GM12878 (cell line): ENCODE measurements at regions not wholly inside any gene's neighbourhood (a gene's known extent, or its start where the extent isn't known, plus 50 kb on each side); places are given as distances from the start of the nearest gene placed in this dataset.

Experiments
- ATAC-seq: fragments of 200-7000 bp; cut with Tn5 transposase; 3 replicates; pipeline ENCODE4 v1.9.1; 2020; ENCODE audit warnings: mild to moderate bottlenecking, moderate library complexity
- BruUV-seq: library from RNA; stranded (reverse); fragments of 400-500 nt; replicated peaks from 2 replicates; lab custom pipeline; 2021; lab: Mats Ljungman, UMichigan
- CTCF ChIA-PET: fragments of 300-600 bp; sonication (Branson Sonifier 250); formaldehyde crosslinking; extraction: SDS; loops from one replicate; lab custom pipeline; 2021; ENCODE audit warnings: inconsistent platforms; lab: Yijun Ruan, JAX
- POLR2A ChIA-PET: fragments of 350-600 bp; formaldehyde crosslinking; extraction: SDS; loops from one replicate; lab custom pipeline; 2021; ENCODE audit warnings: inconsistent platforms; lab: Charles Lee
- RAD21 ChIA-PET: fragments of 300-600 bp; sonication (Branson Sonifier 250); formaldehyde crosslinking; loops from one replicate; lab custom pipeline; 2023; ENCODE audit warnings: antibody characterized with exemption; ENCODE audit not compliant: unreplicated experiment; lab: Charles Lee
- SMC1A ChIA-PET: fragments of 300-600 bp; sonication (Branson Sonifier 250); formaldehyde crosslinking; loops from one replicate; lab custom pipeline; 2023; ENCODE audit not compliant: unreplicated experiment, uncharacterized antibody; lab: Charles Lee
- DNase-seq: peaks from one replicate; pipeline ENCODE4 v3.0.0-alpha.2; 2011; ENCODE audit warnings: low read depth, low spot score
- FAIRE-seq: peaks from 3 replicates; lab custom pipeline; 2011; peaks lifted over from hg19 to GRCh38; lab: Jason Lieb, UNC
- H2AFZ ChIP-seq: 2 replicates; pipeline ENCODE4 v1.6.0; 2011; ENCODE audit warnings: low read depth, low read length, control low read depth; ENCODE audit not compliant: control insufficient read depth
- H3K27ac ChIP-seq: 2 replicates; pipeline ENCODE4 v1.5.1; 2011; ENCODE audit warnings: control low read depth; ENCODE audit not compliant: control insufficient read depth, insufficient read depth
- H3K27me3 ChIP-seq, 2 experiments: replicated peaks in 1 of 2; 2 replicates each; pipeline versions ENCODE4 v1.6.0 to v1.6.1; 2011; ENCODE audit warnings: low read length in 1 of 2; ENCODE audit not compliant: control insufficient read depth in 2 of 2, insufficient read depth in 2 of 2
- H3K36me3 ChIP-seq, 2 experiments: 2 replicates each; pipeline ENCODE4 v1.5.1; 2011; ENCODE audit warnings: low read length in 1 of 2; ENCODE audit not compliant: control insufficient read depth in 2 of 2, insufficient read depth in 2 of 2
- H3K4me1 ChIP-seq: 2 replicates; pipeline ENCODE4 v1.6.1; 2011; ENCODE audit warnings: mild to moderate bottlenecking, low read length, moderate library complexity, mixed read lengths; ENCODE audit not compliant: control insufficient read depth, insufficient read depth
- H3K4me2 ChIP-seq: 2 replicates; pipeline ENCODE4 v1.6.0; 2011; ENCODE audit warnings: control low read depth; ENCODE audit not compliant: control insufficient read depth, insufficient read depth
- H3K4me3 ChIP-seq: fragments of 200-600 bp; sonication (generic); 2 replicates; pipeline ENCODE4 v1.5.1; 2016
- H3K79me2 ChIP-seq: 2 replicates; pipeline ENCODE4 v1.6.0; 2011; ENCODE audit warnings: low read length; ENCODE audit not compliant: control insufficient read depth, insufficient read depth
- H3K9ac ChIP-seq: 2 replicates; pipeline ENCODE4 v1.8.0; 2011; ENCODE audit warnings: low read length, control low read depth, mixed read lengths; ENCODE audit not compliant: control insufficient read depth, insufficient read depth
- H3K9me3 ChIP-seq: replicated peaks from 3 replicates; pipeline ENCODE4 v1.5.1; 2011; ENCODE audit warnings: mild to moderate bottlenecking, low read length; ENCODE audit not compliant: control insufficient read depth, insufficient read depth
- H4K20me1 ChIP-seq: 2 replicates; pipeline ENCODE4 v1.6.0; 2011; ENCODE audit not compliant: control insufficient read depth, insufficient read depth
- ASH2L ChIP-seq: fragments of 300-600, 200-600 bp; sonication (generic); IDR thresholded peaks from 2 replicates; pipeline ENCODE4 v1.6.1; 2017; ENCODE audit warnings: low read depth, mild to moderate bottlenecking, borderline replicate concordance
- CHD2 ChIP-seq: IDR thresholded peaks from 2 replicates; pipeline ENCODE4 v1.6.1; 2011; ENCODE audit warnings: low read depth, low read length, improper control_type of control experiment, borderline replicate concordance
- CREB1 ChIP-seq: IDR thresholded peaks from 2 replicates; pipeline ENCODE4 v1.6.1; 2012; ENCODE audit warnings: low read depth, mild to moderate bottlenecking, inconsistent platforms
- EED ChIP-seq: sonication (generic); IDR thresholded peaks from 2 replicates; pipeline ENCODE4 v1.6.1; 2016; ENCODE audit warnings: antibody characterized with exemption, low read depth
- EZH2 ChIP-seq: IDR thresholded peaks from 2 replicates; pipeline ENCODE4 v1.6.1; 2012; ENCODE audit warnings: low read depth, mild to moderate bottlenecking, control low read depth, inconsistent platforms, low read length, borderline replicate concordance; ENCODE audit not compliant: control insufficient read depth
- FOXM1 ChIP-seq: IDR thresholded peaks from 2 replicates; pipeline ENCODE4 v1.6.1; 2012; ENCODE audit warnings: low read depth, mild to moderate bottlenecking, inconsistent platforms, low read length, moderate library complexity
- HDGF ChIP-seq: fragments of 450-650 bp; IDR thresholded peaks from 2 replicates; pipeline ENCODE4 v1.6.1; 2016; ENCODE audit warnings: antibody characterized with exemption
- IKZF1 ChIP-seq: fragments of 450-650 bp; conservative IDR thresholded peaks from 2 replicates; pipeline ENCODE4 v1.6.1; 2017; ENCODE audit warnings: antibody characterized with exemption, mild to moderate bottlenecking
- PAX8 ChIP-seq: fragments of 450-650 bp; IDR thresholded peaks from 2 replicates; pipeline ENCODE4 v1.6.1; 2017; ENCODE audit warnings: mild to moderate bottlenecking, moderate library complexity
- POLR2A ChIP-seq: IDR thresholded peaks from 2 replicates; pipeline ENCODE4 v1.6.1; 2011; ENCODE audit warnings: low read depth, mild to moderate bottlenecking, low read length
- SREBF1 ChIP-seq: IDR thresholded peaks from 2 replicates; pipeline ENCODE4 v1.6.1; 2012; ENCODE audit warnings: mild to moderate bottlenecking, low read length
- TCF12 ChIP-seq: IDR thresholded peaks from 2 replicates; pipeline ENCODE4 v1.6.1; 2011; ENCODE audit warnings: low read depth, mild to moderate bottlenecking, low read length
- ZNF384 ChIP-seq: IDR thresholded peaks from 2 replicates; pipeline ENCODE4 v1.6.1; 2012; ENCODE audit warnings: low read depth, mild to moderate bottlenecking, low read length, improper control_type of control experiment, borderline replicate concordance
- ZSCAN29 ChIP-seq: fragments of 450-650 bp; IDR thresholded peaks from 2 replicates; pipeline ENCODE4 v1.6.1; 2017; ENCODE audit warnings: mild to moderate bottlenecking, moderate library complexity
- WGBS: methylation state at CpG from one replicate; pipeline ENCODE4 v1.1.6; 2016; ENCODE audit warnings: low lambda C conversion rate; ENCODE audit not compliant: insufficient replicate concordance, insufficient coverage; ENCODE audit errors: missing lambda C conversion rate; 5-methylcytosine and 5-hydroxymethylcytosine counted together
- in situ Hi-C: fragments of 300-500 bp; cut with MboI; formaldehyde crosslinking; loops from 9 replicates; pipeline ENCODE4 v1.14.3; 2018; ENCODE audit warnings: mixed read lengths
- intact Hi-C: fragments of 100-400 bp; cut with micrococcal nuclease; formaldehyde crosslinking; loops from one replicate; pipeline ENCODE4 v1.14.2; 2022; ENCODE audit not compliant: unreplicated experiment
- TF ChIP-seq, protein P1 (sequence below): fragments of 450-650 bp; IDR thresholded peaks from 2 replicates; pipeline ENCODE4 v1.6.1; 2017; ENCODE audit warnings: antibody characterized with exemption, mild to moderate bottlenecking, moderate library complexity
- TF ChIP-seq, protein P2 (sequence below): IDR thresholded peaks from 2 replicates; pipeline ENCODE4 v1.6.1; 2011; ENCODE audit warnings: borderline replicate concordance, low read depth, mild to moderate bottlenecking, moderate library complexity, mixed read lengths, low read length; ENCODE audit not compliant: insufficient read depth; ENCODE audit errors: extremely low read length
- TF ChIP-seq, protein P3 (sequence below): IDR thresholded peaks from 2 replicates; pipeline ENCODE4 v1.6.1; 2012; ENCODE audit warnings: low read depth, low read length, improper control_type of control experiment

DNA sequence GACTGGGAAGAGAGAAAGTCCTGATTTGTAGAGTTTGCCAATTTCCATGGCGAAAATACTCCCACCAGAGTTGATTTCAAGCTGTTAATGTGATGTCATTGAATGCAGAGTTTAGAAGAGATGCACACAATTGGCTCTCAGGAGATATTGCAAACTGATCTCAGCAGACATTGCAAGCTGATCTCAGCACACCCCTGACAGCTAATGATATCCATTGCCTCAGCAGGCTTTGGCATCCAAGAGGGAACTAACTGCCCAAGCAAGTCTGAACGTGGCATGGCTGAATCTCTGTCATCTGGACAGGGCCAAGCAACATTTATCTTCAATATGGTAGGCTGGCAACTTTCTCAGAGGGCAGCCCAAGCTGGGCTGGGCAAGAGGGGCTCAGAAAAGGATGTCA lies 78.4 kb upstream of the CYP1B1 start:
- ChIA-PET POLR2A (no interaction called here), SMC1A (no interaction called here), RAD21 (no interaction called here), CTCF (no interaction called here)
- BruUV-seq: no TSS peak
- Histone ChIP-seq H3K27ac (no peak overlapping the region), H3K4me2 (no peak overlapping the region), H3K79me2 (no peaks in the 10 kb centered on the region), H2AFZ (no peak overlapping the region), H4K20me1 (no peaks in the 10 kb centered on the region), H3K4me1 (0 out of 2 replicates have a peak, but pooled peaks cover 4% of the 10 kb centered on the region), H3K4me3 (no peak overlapping the region), H3K9me3 (no peaks in the 10 kb centered on the region; the same call in 1 of the 3 replicates), H3K27me3 (no peaks in the 10 kb centered on the region), H3K36me3 (no peaks in the 10 kb centered on the region), H3K9ac (no peak overlapping the region)
- in situ Hi-C loops (no loop called here), intact Hi-C loops (no loop called here)
- DNase-seq: no peak
- ATAC-seq: no peak
- TF ChIP-seq, protein P1, sequence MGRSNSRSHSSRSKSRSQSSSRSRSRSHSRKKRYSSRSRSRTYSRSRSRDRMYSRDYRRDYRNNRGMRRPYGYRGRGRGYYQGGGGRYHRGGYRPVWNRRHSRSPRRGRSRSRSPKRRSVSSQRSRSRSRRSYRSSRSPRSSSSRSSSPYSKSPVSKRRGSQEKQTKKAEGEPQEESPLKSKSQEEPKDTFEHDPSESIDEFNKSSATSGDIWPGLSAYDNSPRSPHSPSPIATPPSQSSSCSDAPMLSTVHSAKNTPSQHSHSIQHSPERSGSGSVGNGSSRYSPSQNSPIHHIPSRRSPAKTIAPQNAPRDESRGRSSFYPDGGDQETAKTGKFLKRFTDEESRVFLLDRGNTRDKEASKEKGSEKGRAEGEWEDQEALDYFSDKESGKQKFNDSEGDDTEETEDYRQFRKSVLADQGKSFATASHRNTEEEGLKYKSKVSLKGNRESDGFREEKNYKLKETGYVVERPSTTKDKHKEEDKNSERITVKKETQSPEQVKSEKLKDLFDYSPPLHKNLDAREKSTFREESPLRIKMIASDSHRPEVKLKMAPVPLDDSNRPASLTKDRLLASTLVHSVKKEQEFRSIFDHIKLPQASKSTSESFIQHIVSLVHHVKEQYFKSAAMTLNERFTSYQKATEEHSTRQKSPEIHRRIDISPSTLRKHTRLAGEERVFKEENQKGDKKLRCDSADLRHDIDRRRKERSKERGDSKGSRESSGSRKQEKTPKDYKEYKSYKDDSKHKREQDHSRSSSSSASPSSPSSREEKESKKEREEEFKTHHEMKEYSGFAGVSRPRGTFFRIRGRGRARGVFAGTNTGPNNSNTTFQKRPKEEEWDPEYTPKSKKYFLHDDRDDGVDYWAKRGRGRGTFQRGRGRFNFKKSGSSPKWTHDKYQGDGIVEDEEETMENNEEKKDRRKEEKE: no peak
- TF ChIP-seq EZH2 (no peak), HDGF (no peak), CREB1 (no peak), FOXM1 (no peak), IKZF1 (no peak), SREBF1 (no peak), POLR2A (no peak), TCF12 (no peak), ZSCAN29 (no peak), ZNF384 (no peak), CHD2 (no peak), ASH2L (no peak), EED (no peak), PAX8 (no peak)
- TF ChIP-seq, protein P2, sequence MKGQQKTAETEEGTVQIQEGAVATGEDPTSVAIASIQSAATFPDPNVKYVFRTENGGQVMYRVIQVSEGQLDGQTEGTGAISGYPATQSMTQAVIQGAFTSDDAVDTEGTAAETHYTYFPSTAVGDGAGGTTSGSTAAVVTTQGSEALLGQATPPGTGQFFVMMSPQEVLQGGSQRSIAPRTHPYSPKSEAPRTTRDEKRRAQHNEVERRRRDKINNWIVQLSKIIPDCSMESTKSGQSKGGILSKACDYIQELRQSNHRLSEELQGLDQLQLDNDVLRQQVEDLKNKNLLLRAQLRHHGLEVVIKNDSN: no peak
- TF ChIP-seq, protein P3, sequence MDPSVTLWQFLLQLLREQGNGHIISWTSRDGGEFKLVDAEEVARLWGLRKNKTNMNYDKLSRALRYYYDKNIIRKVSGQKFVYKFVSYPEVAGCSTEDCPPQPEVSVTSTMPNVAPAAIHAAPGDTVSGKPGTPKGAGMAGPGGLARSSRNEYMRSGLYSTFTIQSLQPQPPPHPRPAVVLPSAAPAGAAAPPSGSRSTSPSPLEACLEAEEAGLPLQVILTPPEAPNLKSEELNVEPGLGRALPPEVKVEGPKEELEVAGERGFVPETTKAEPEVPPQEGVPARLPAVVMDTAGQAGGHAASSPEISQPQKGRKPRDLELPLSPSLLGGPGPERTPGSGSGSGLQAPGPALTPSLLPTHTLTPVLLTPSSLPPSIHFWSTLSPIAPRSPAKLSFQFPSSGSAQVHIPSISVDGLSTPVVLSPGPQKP: no peak
- WGBS: 14% methylated on average over 2 of the region's 2 CpGs
- FAIRE-seq: no peak
